ENCODE measurements at regions not wholly inside any gene's neighbourhood (a gene's known extent, or its start where the extent isn't known, plus 50 kb on each side); places are given as distances from the start of the nearest gene placed in this dataset.

- POLR2A ChIA-PET = no interaction called here
- Mint-ChIP-seq H3K27me3 (no peaks in the 10 kb centered on the region), H3K9me3 (no peaks in the 10 kb centered on the region), H3K4me3 (no peak overlapping the region), H3K36me3 (ENCODE audit: low read depth) (no peaks in the 10 kb centered on the region), H3K4me1 (ENCODE audit: low read depth) (no peaks in the 10 kb centered on the region), H3K27ac (no peak overlapping the region)
- no peak for TF ChIP-seq CTCF (IDR thresholded peaks at IDR 0.05)
- CTCF ChIA-PET = no interaction called here
- ATAC-seq (no peak), DNase-seq (no peak)
- intact Hi-C loops (cut with micrococcal nuclease) = no loop called here
These were observed 648.1 kb downstream of the USP25 start for GRCh38 chr21:16377857-16378256.

- H3K27me3 Mint-ChIP-seq = no peaks in the 10 kb centered on the region
- no peak overlapping the region for H3K4me3 Mint-ChIP-seq
- H3K27ac Mint-ChIP-seq = no peak overlapping the region
- TF ChIP-seq CTCF (IDR thresholded peaks at IDR 0.05) = no peak
- no peak for ATAC-seq
- H3K4me1 Mint-ChIP-seq (ENCODE audit: low read depth) = no peaks in the 10 kb centered on the region
- CTCF ChIA-PET = no interaction called here
- intact Hi-C loops (cut with micrococcal nuclease) = no loop called here
- no peaks in the 10 kb centered on the region for H3K36me3 Mint-ChIP-seq (ENCODE audit: low read depth)
- POLR2A ChIA-PET = no interaction called here
- DNase-seq = no peak
- H3K9me3 Mint-ChIP-seq = no peaks in the 10 kb centered on the region
These were observed 648.7 kb downstream of the USP25 start for GRCh38 chr21:16378525-16378924.

- no peaks in the 10 kb centered on the region for H3K27me3 Mint-ChIP-seq
- no peaks in the 10 kb centered on the region for H3K9me3 Mint-ChIP-seq
- H3K36me3 Mint-ChIP-seq (ENCODE audit: low read depth) = no peaks in the 10 kb centered on the region
- no peak overlapping the region for H3K4me3 Mint-ChIP-seq
- ATAC-seq = no peak
- POLR2A ChIA-PET = no interaction called here
- no peak for DNase-seq
- no peaks in the 10 kb centered on the region for H3K4me1 Mint-ChIP-seq (ENCODE audit: low read depth)
- intact Hi-C loops (cut with micrococcal nuclease) = no loop called here
- no peak overlapping the region for H3K27ac Mint-ChIP-seq
- TF ChIP-seq CTCF (IDR thresholded peaks at IDR 0.05) = no peak
- CTCF ChIA-PET = no interaction called here
These were observed 658.5 kb downstream of the USP25 start for GRCh38 chr21:16388291-16388690.

- Mint-ChIP-seq H3K27me3 (no peaks in the 10 kb centered on the region), H3K27ac (no peak overlapping the region), H3K4me1 (ENCODE audit: low read depth) (no peaks in the 10 kb centered on the region), H3K36me3 (ENCODE audit: low read depth) (no peaks in the 10 kb centered on the region), H3K9me3 (no peaks in the 10 kb centered on the region), H3K4me3 (no peak overlapping the region)
- TF ChIP-seq CTCF (IDR thresholded peaks at IDR 0.05) = no peak
- ChIA-PET CTCF (no interaction called here), POLR2A (no interaction called here)
- DNase-seq (no peak), ATAC-seq (no peak)
- intact Hi-C loops (cut with micrococcal nuclease) = no loop called here
These were observed 659.3 kb downstream of the USP25 start for GRCh38 chr21:16388911-16389560.

- ChIA-PET POLR2A (no interaction called here), CTCF (no interaction called here)
- intact Hi-C loops (cut with micrococcal nuclease) = no loop called here
- ATAC-seq = no peak
- H3K27me3 Mint-ChIP-seq = no peaks in the 10 kb centered on the region
- H3K4me1 Mint-ChIP-seq (ENCODE audit: low read depth) = no peaks in the 10 kb centered on the region
- no peak overlapping the region for H3K4me3 Mint-ChIP-seq
- no peaks in the 10 kb centered on the region for H3K36me3 Mint-ChIP-seq (ENCODE audit: low read depth)
- DNase-seq = no peak
- TF ChIP-seq CTCF (IDR thresholded peaks at IDR 0.05) = no peak
- H3K9me3 Mint-ChIP-seq = no peaks in the 10 kb centered on the region
- no peak overlapping the region for H3K27ac Mint-ChIP-seq
These were observed 659.9 kb downstream of the USP25 start for GRCh38 chr21:16389643-16390042.
